PC-3 (cell line): ENCODE measurements at regions not wholly inside any gene's neighbourhood (a gene's known extent, or its start where the extent isn't known, plus 50 kb on each side); places are given as distances from the start of the nearest gene placed in this dataset.

Source experiments
- ATAC-seq: fragments of 200-7000 bp; cut with Tn5 transposase; 2 replicates; pipeline ENCODE4 v1.9.1; 2020; ENCODE audit warnings: mild to moderate bottlenecking, moderate library complexity
- BruUV-seq: library from RNA; stranded (reverse); fragments of 400-500 nt; replicated peaks from 2 replicates; lab custom pipeline; 2021; lab: Mats Ljungman, UMichigan
- CTCF ChIA-PET: fragments of 300-600 bp; sonication (Branson Sonifier 250); formaldehyde crosslinking; loops from one replicate; lab custom pipeline; 2022; ENCODE audit warnings: antibody characterized with exemption; lab: Charles Lee
- POLR2A ChIA-PET: fragments of 300-600 bp; sonication (Branson Sonifier 250); formaldehyde crosslinking; loops from one replicate; lab custom pipeline; 2022; ENCODE audit warnings: antibody characterized with exemption; ENCODE audit not compliant: unreplicated experiment; lab: Charles Lee
- DNase-seq: peaks from one replicate; pipeline ENCODE4 v3.0.0-alpha.2; 2015
- H2AFZ ChIP-seq: fragments of 300-600 bp; sonication (generic); 2 replicates; pipeline ENCODE4 v1.6.0; 2016; ENCODE audit warnings: antibody characterized with exemption, low read length
- H3F3A ChIP-seq: fragments of 300-600 bp; sonication (generic); one replicate; pipeline ENCODE4 v1.6.0; 2017; ENCODE audit warnings: antibody characterized with exemption, low read length, control low read depth, mild to moderate bottlenecking; ENCODE audit not compliant: unreplicated experiment
- H3K27ac ChIP-seq: fragments of 300-600 bp; sonication (generic); 2 replicates; pipeline ENCODE4 v1.5.1; 2016; ENCODE audit warnings: mild to moderate bottlenecking, low read length
- H3K27me3 ChIP-seq: fragments of 300-600 bp; sonication (generic); 2 replicates; pipeline ENCODE4 v1.6.1; 2016; ENCODE audit warnings: low read length, mixed read lengths
- H3K36me3 ChIP-seq: fragments of 300-600 bp; sonication (generic); 2 replicates; pipeline ENCODE4 v1.6.1; 2016; ENCODE audit warnings: low read depth, mixed run types, low read length, mixed read lengths
- H3K4me1 ChIP-seq: fragments of 300-600 bp; sonication (generic); 2 replicates; pipeline ENCODE4 v1.5.1; 2016; ENCODE audit warnings: low read length; ENCODE audit not compliant: insufficient read depth
- H3K4me2 ChIP-seq: fragments of 300-600 bp; sonication (generic); 2 replicates; pipeline ENCODE4 v1.6.0; 2016; ENCODE audit warnings: low read length
- H3K4me3 ChIP-seq: fragments of 300-600 bp; sonication (generic); 2 replicates; pipeline ENCODE4 v1.5.1; 2016; ENCODE audit warnings: mild to moderate bottlenecking, low read length, mixed read lengths
- H3K79me2 ChIP-seq: fragments of 300-600 bp; sonication (generic); 2 replicates; pipeline ENCODE4 v1.6.1; 2017; ENCODE audit warnings: low read length, mixed read lengths
- H3K9ac ChIP-seq: fragments of 300-600 bp; sonication (generic); 2 replicates; pipeline ENCODE4 v1.6.0; 2016; ENCODE audit warnings: mild to moderate bottlenecking, low read length
- H3K9me2 ChIP-seq: fragments of 300-600 bp; sonication (generic); replicated peaks from 2 replicates; pipeline ENCODE4 v1.6.1; 2016; ENCODE audit warnings: mixed run types, low read length, mixed read lengths
- H3K9me3 ChIP-seq: fragments of 300-600 bp; sonication (generic); 2 replicates; pipeline ENCODE4 v1.6.1; 2016; ENCODE audit warnings: low read length, mixed read lengths
- H4K20me1 ChIP-seq: fragments of 300-600 bp; sonication (generic); 2 replicates; pipeline ENCODE4 v1.6.1; 2016; ENCODE audit warnings: low read length, mixed read lengths
- CTCF ChIP-seq: fragments of 300-600 bp; sonication (generic); conservative IDR thresholded peaks from 2 replicates; pipeline ENCODE4 v1.5.1; 2017; ENCODE audit warnings: antibody characterized with exemption, low read depth, mild to moderate bottlenecking, low read length
- EZH2 ChIP-seq: fragments of 300-600 bp; sonication (generic); IDR thresholded peaks from one replicate; pipeline ENCODE4 v1.6.1; 2017; ENCODE audit warnings: antibody characterized with exemption, mild to moderate bottlenecking, low read length; ENCODE audit not compliant: unreplicated experiment
- EZH2phosphoT487 ChIP-seq: fragments of 300-600 bp; sonication (generic); IDR thresholded peaks from 2 replicates; pipeline ENCODE4 v1.6.1; 2018; ENCODE audit warnings: mild to moderate bottlenecking, antibody characterized with exemption, low read length, borderline replicate concordance
- intact Hi-C: fragments of 100-400 bp; cut with micrococcal nuclease; formaldehyde crosslinking; loops from 2 replicates; pipeline ENCODE4 v1.9.0; 2023

GRCh38 chr7:35905555-35905954 lies 104.7 kb downstream of the SEPTIN7 start:
- Histone ChIP-seq H4K20me1 (no peaks in the 10 kb centered on the region), H3K4me1 (no peaks in the 10 kb centered on the region), H3K9me2 (no peaks in the 10 kb centered on the region), H3K4me2 (no peak overlapping the region), H3K27me3 (no peaks in the 10 kb centered on the region), H3K79me2 (no peaks in the 10 kb centered on the region), H3K4me3 (no peak overlapping the region), H3F3A (no peaks in the 10 kb centered on the region), H3K9me3 (no peaks in the 10 kb centered on the region), H3K27ac (no peak overlapping the region), H3K9ac (no peak overlapping the region), H2AFZ (no peak overlapping the region), H3K36me3 (peaks cover 7% of the 10 kb centered on the region; the same call in 1 of the 2 replicates)
- TF ChIP-seq EZH2phosphoT487 (no peak), CTCF (no peak), EZH2 (no peak)
- intact Hi-C loops, result loop anchor here (5.0 to 10.0 kb wide), 2 partner anchors 273 to 481 kb away; no protein-coding TSS in a partner anchor
- ATAC-seq (peak; percentile 28; the same call in 1 of the 2 replicates), DNase-seq (no peak)
- BruUV-seq, result no TSS peak
- POLR2A ChIA-PET, result no interaction called here
- CTCF ChIA-PET, result no interaction called here

GRCh38 chr7:35906191-35906908 lies 105.5 kb downstream of the SEPTIN7 start:
- no TSS peak for BruUV-seq
- no peak overlapping the region for H3K27ac ChIP-seq
- no peak overlapping the region for H2AFZ ChIP-seq
- CTCF ChIA-PET, result interaction anchor here (1.2 kb wide), 1 partner anchor 197 kb away, joined by 8 read pairs; no protein-coding TSS in a partner anchor
- DNase-seq (peak; percentile 81), ATAC-seq (peak; percentile 91)
- TF ChIP-seq EZH2phosphoT487 (no peak), CTCF (peak; percentile 88)
- no peaks in the 10 kb centered on the region for H3K9me2 ChIP-seq
- intact Hi-C loops, result loop anchor here (1.0 to 10.0 kb wide), 4 partner anchors 104 to 482 kb away; no protein-coding TSS in a partner anchor
- no peaks in the 10 kb centered on the region for H3K9me3 ChIP-seq
- H3K9ac ChIP-seq, result no peak overlapping the region
- H3K79me2 ChIP-seq, result no peaks in the 10 kb centered on the region
- H3F3A ChIP-seq, result no peaks in the 10 kb centered on the region
- POLR2A ChIA-PET, result no interaction called here
- H3K27me3 ChIP-seq, result no peaks in the 10 kb centered on the region
- no peaks in the 10 kb centered on the region for H4K20me1 ChIP-seq
- no peak overlapping the region for H3K4me2 ChIP-seq
- H3K36me3 ChIP-seq, result peaks cover 4% of the 10 kb centered on the region; the same call in 1 of the 2 replicates
- H3K4me1 ChIP-seq, result no peaks in the 10 kb centered on the region
- no peak overlapping the region for H3K4me3 ChIP-seq
